Spleen (tissue), 11 donors: ENCODE measurements at regions not wholly inside any gene's neighbourhood (a gene's known extent, or its start where the extent isn't known, plus 50 kb on each side); places are given as distances from the start of the nearest gene placed in this dataset.

Experiments used
- DNase-seq: peaks from one replicate; pipeline ENCODE4 v3.0.0-alpha.2; 2020
- H3K27ac ChIP-seq, 8 donors: fragments of 200-600 bp; sonication (generic) in 7 of 8; 1 replicate in 4 of 8; 2 replicates in 4 of 8; pipeline versions ENCODE4 v1.5.0 to v1.8.0; 2016 to 2021; ENCODE audit warnings: inconsistent platforms in 4 of 8, mild to moderate bottlenecking in 4 of 8, moderate library complexity in 1 of 8
- H3K27me3 ChIP-seq, 7 donors: fragments of 200-600 bp; sonication (generic) in 6 of 7; replicated peaks in 1 of 7; 1 replicate in 4 of 7; 2 replicates in 3 of 7; pipeline versions ENCODE4 v1.5.0 to v1.8.0; 2016 to 2021; ENCODE audit warnings: inconsistent platforms in 3 of 7, mild to moderate bottlenecking in 1 of 7
- H3K36me3 ChIP-seq, 6 donors: fragments of 200-600 bp; sonication (generic) in 5 of 6; 1 replicate in 4 of 6; 2 replicates in 2 of 6; pipeline versions ENCODE4 v1.5.0 to v1.8.0; 2016 to 2021; ENCODE audit warnings: inconsistent platforms in 2 of 6
- H3K4me1 ChIP-seq, 6 donors: fragments of 200-600 bp; sonication (generic) in 5 of 6; 1 replicate in 3 of 6; 2 replicates in 3 of 6; pipeline versions ENCODE4 v1.5.0 to v1.8.0; 2016 to 2021; ENCODE audit warnings: inconsistent platforms in 3 of 6
- H3K4me3 ChIP-seq, 8 donors: fragments of 200-600 bp; sonication (generic) in 7 of 8; 1 replicate in 4 of 8; 2 replicates in 4 of 8; pipeline versions ENCODE4 v1.5.0 to v1.8.0; 2016 to 2021; ENCODE audit warnings: inconsistent platforms in 4 of 8, mild to moderate bottlenecking in 4 of 8, moderate library complexity in 2 of 8
- H3K9me3 ChIP-seq, 8 donors: fragments of 200-600 bp; sonication (generic) in 7 of 8; 1 replicate in 4 of 8; 2 replicates in 4 of 8; pipeline versions ENCODE4 v1.5.0 to v1.8.0; 2016 to 2021; ENCODE audit warnings: inconsistent platforms in 4 of 8
- POLR2A ChIP-seq, 3 donors: fragments of 450-650 bp; IDR thresholded peaks; one replicate each; pipeline ENCODE4 v1.5.1; 2017; ENCODE audit warnings: antibody characterized with exemption in 3 of 3, mild to moderate bottlenecking in 1 of 3
- POLR2AphosphoS5 ChIP-seq, 3 donors: sonication (generic); formaldehyde crosslinking; IDR thresholded peaks; one replicate each; pipeline ENCODE4 v1.5.1; 2017; ENCODE audit warnings: antibody characterized with exemption in 3 of 3
- WGBS, 5 donors: extraction: QIAGEN DNeasy Blood & Tissue Kit in 3 of 5; methylation state at CpG; one replicate each; pipeline versions ENCODE4 v1.1.5 to v1.1.7; 2013 to 2018; 5-methylcytosine and 5-hydroxymethylcytosine counted together
- intact Hi-C: fragments of 100-400 bp; cut with DNase I; formaldehyde crosslinking; loops from one replicate; pipeline ENCODE4 v1.15.0; 2023; ENCODE audit warnings: low total_unique reads
- TF ChIP-seq, protein P1 (sequence below), 11 experiments: fragments of 200-600 bp in 7 of 11; fragments of 450-650 bp in 4 of 11; sonication (generic) in 4 of 11; IDR thresholded peaks in 8 of 11; conservative IDR thresholded peaks in 3 of 11; 1 replicate in 7 of 11; 2 replicates in 4 of 11; pipeline versions ENCODE4 v1.4.0 to v1.8.0; 2016 to 2021; ENCODE audit warnings: antibody characterized with exemption in 11 of 11, inconsistent platforms in 4 of 11, mild to moderate bottlenecking in 1 of 11
- donor health status: healthy with polysubstance abuse.
- donor health status: DM: no; HTN: no; CAD: no; lungs with moderate emphysema.
- donor health status: DM: no; HTN: no; CAD: no.
- donor health status: Bipolar disorder and iron deficiency.
- donor health status: healthy.
- donor health status: DM: no; HTN: no; CAD: no.
- donor health status: DM: yes; HTN: yes; CAD: no.

DNA sequence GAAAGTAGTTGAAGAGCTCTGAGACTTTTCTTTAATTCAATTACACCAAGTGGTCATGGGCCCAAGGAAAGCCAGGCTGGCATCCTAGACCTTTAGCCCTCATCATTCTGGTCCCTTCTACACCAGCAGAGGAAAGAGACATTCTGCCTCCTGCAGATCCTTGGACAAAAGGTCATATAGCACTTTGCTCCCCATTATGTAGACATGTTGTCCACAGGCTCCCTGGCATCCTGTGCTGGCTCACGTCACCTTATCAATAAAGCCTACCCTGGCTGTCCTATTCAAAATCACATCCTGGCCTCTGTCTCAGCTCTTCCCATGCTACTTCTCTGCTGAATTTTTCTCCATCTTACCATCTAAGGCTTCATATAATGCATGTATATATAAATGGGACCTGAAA is 61.6 kb upstream of the MAF start:
- DNase-seq = no peak
- Histone ChIP-seq H3K9me3 (peaks cover 0 to 7% (median 0%) of the 10 kb centered on the region in 8 donors), H3K4me1 (no peaks in the 10 kb centered on the region), H3K27ac (no peak overlapping the region), H3K27me3 (peaks cover 0 to 4% (median 0%) of the 10 kb centered on the region in 7 donors), H3K36me3 (no peaks in the 10 kb centered on the region), H3K4me3 (no peak overlapping the region)
- WGBS, 5 donors = 84 to 96% (median 84%) methylated on average over 1 of the region's 1 CpG
- intact Hi-C loops = no loop called here
- no peak for TF ChIP-seq POLR2A (IDR thresholded peaks at IDR 0.05)
- TF ChIP-seq, protein P1, sequence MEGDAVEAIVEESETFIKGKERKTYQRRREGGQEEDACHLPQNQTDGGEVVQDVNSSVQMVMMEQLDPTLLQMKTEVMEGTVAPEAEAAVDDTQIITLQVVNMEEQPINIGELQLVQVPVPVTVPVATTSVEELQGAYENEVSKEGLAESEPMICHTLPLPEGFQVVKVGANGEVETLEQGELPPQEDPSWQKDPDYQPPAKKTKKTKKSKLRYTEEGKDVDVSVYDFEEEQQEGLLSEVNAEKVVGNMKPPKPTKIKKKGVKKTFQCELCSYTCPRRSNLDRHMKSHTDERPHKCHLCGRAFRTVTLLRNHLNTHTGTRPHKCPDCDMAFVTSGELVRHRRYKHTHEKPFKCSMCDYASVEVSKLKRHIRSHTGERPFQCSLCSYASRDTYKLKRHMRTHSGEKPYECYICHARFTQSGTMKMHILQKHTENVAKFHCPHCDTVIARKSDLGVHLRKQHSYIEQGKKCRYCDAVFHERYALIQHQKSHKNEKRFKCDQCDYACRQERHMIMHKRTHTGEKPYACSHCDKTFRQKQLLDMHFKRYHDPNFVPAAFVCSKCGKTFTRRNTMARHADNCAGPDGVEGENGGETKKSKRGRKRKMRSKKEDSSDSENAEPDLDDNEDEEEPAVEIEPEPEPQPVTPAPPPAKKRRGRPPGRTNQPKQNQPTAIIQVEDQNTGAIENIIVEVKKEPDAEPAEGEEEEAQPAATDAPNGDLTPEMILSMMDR (IDR thresholded peaks at IDR 0.05 in 8 of 11, conservative IDR thresholded peaks at IDR 0.05 in 3 of 11) = no peak
- TF ChIP-seq POLR2AphosphoS5 (IDR thresholded peaks at IDR 0.05) = no peak

DNA sequence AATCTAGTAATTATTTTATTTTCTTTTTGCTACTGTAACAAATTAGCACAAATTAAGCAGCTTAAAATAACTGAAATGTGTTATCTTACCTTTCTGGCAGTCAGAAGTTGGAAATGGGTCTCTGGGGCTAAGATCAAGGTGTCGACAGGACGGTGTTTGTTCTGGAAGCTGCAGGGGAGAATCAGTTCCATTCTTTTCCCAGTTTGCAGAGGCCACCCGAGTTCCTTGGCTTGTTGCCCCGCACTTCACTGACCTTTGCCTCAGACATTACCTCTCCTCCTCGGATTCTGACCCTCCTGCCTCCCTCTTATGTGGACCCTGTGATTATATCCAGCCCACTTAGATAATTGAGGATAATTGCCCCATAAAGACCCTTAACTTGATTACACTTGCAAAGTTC is 61.0 kb upstream of the MAF start:
- Histone ChIP-seq H3K9me3 (peaks cover 0 to 7% (median 0%) of the 10 kb centered on the region in 8 donors), H3K36me3 (no peaks in the 10 kb centered on the region), H3K4me1 (no peaks in the 10 kb centered on the region), H3K4me3 (no peak overlapping the region), H3K27me3 (peaks cover 0 to 4% (median 0%) of the 10 kb centered on the region in 7 donors), H3K27ac (no peak overlapping the region)
- 81 to 94% (median 84%) methylated on average over 5 of the region's 5 CpGs for WGBS, 5 donors
- TF ChIP-seq POLR2A (IDR thresholded peaks at IDR 0.05) (no peak), POLR2AphosphoS5 (IDR thresholded peaks at IDR 0.05) (no peak)
- TF ChIP-seq, protein P1 (IDR thresholded peaks at IDR 0.05 in 8 of 11, conservative IDR thresholded peaks at IDR 0.05 in 3 of 11) = no peak
- intact Hi-C loops = no loop called here
- no peak for DNase-seq

DNA sequence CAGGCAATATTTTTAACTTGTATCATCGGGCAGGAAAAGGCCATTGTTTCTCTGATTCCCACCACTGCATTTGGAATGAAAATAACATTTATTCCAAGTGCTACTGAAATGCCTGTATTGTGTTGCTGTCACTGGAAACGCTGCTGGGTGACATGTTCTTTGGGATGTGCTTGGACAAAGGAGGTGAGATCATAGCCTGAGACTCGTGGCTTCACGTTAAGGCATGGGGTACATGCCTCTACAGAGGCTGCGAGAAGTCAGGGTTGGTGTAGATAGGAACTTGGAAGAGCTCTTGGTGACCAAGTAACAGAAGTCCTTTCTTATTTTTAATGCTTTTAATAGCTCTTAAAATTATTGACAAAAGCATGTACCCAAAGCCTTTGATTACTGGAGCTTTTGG is 58.8 kb upstream of the MAF start:
- Histone ChIP-seq H3K4me1 (no peaks in the 10 kb centered on the region), H3K4me3 (no peak overlapping the region), H3K27ac (no peak overlapping the region), H3K27me3 (no peaks in the 10 kb centered on the region), H3K36me3 (no peaks in the 10 kb centered on the region), H3K9me3 (peaks cover 0 to 7% (median 0%) of the 10 kb centered on the region in 8 donors)
- intact Hi-C loops = no loop called here
- DNase-seq = no peak
- TF ChIP-seq POLR2A (IDR thresholded peaks at IDR 0.05) (no peak), POLR2AphosphoS5 (IDR thresholded peaks at IDR 0.05) (no peak)
- TF ChIP-seq, protein P1 (IDR thresholded peaks at IDR 0.05 in 8 of 11, conservative IDR thresholded peaks at IDR 0.05 in 3 of 11) = no peak
- WGBS, 5 donors = 64 to 84% (median 76%) methylated on average over 5 of the region's 5 CpGs

DNA sequence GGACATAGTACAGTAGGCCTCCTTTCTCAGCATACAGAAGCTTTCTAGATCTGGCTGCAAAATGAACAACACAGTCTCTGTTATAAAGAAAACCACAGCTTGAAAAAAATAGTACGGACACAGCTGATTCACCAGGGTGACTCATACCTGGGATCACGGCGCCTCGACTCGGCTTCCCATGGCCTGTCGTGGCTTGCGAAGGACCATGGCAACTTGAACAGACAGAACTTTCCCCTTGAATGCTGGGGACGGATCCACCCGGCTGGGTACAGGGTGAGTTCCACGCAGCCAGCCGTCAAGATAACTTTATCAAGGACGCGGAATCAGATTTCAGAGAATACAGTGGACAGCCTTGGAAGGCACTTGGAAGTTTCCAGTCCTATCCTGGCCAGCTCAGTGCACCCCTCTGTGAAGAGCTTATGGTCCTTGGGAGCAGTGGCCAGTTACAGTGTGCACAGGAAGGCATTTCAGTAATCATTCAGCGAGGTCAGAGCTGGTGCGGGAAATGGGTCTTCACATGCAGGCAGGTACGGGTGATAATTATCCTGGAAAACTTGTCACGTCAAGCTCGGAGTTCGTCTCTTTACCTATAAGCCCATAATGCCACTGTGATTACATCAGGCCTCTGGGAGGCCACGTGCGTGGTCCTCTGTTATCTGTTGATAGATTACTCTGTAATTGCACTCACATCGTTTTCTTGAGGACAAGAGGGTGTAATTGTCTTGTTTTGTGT is 57.9 kb upstream of the MAF start:
- H3K27me3 ChIP-seq = no peaks in the 10 kb centered on the region
- no peak overlapping the region for H3K27ac ChIP-seq
- no peak for DNase-seq
- no peak overlapping the region for H3K4me3 ChIP-seq
- no peaks in the 10 kb centered on the region for H3K4me1 ChIP-seq
- intact Hi-C loops = no loop called here
- no peaks in the 10 kb centered on the region for H3K36me3 ChIP-seq
- TF ChIP-seq POLR2AphosphoS5 (IDR thresholded peaks at IDR 0.05) (no peak), POLR2A (IDR thresholded peaks at IDR 0.05) (no peak)
- TF ChIP-seq, protein P1 (IDR thresholded peaks at IDR 0.05 in 8 of 11, conservative IDR thresholded peaks at IDR 0.05 in 3 of 11) = no peak
- peaks cover 0 to 7% (median 0%) of the 10 kb centered on the region in 8 donors for H3K9me3 ChIP-seq
- WGBS, 5 donors = 82 to 92% (median 90%) methylated on average over 19 to 22 of the region's 22 CpGs
